Aorta (tissue), 5 donors: ENCODE measurements at regions not wholly inside any gene's neighbourhood (a gene's known extent, or its start where the extent isn't known, plus 50 kb on each side); places are given as distances from the start of the nearest gene placed in this dataset.
"Not testable (repeated sequence)": the region's sequence is repeated elsewhere in the genome, so short reads cannot be mapped to it uniquely, and the experiment has no call there.

Experiments
- ATAC-seq: fragments of 200-7000 bp; cut with Tn5 transposase; one replicate; pipeline ENCODE4 v1.9.1; 2022; ENCODE audit warnings: moderate library complexity; ENCODE audit not compliant: low FRiP score
- DNase-seq, 2 donors: peaks; one replicate each; pipeline ENCODE4 v3.0.0-alpha.2; 2020
- H3K27ac ChIP-seq, 2 donors: one replicate each; pipeline ENCODE4 v1.5.1; 2013; ENCODE audit warnings: low read length in 2 of 2, mild to moderate bottlenecking in 2 of 2, moderate library complexity in 2 of 2, control low read depth in 1 of 2, inconsistent platforms in 1 of 2, low read depth in 1 of 2
- H3K27me3 ChIP-seq, 2 donors: one replicate each; pipeline ENCODE4 v1.6.1; 2013; ENCODE audit warnings: control low read depth in 1 of 2, low read length in 1 of 2, mild to moderate bottlenecking in 1 of 2, moderate library complexity in 1 of 2; ENCODE audit not compliant: insufficient read depth in 2 of 2, control insufficient read depth in 1 of 2
- H3K36me3 ChIP-seq, 2 donors: one replicate each; pipeline ENCODE4 v1.6.1; 2013; ENCODE audit warnings: control low read depth in 1 of 2, low read length in 1 of 2, mild to moderate bottlenecking in 1 of 2; ENCODE audit not compliant: insufficient read depth in 2 of 2, control insufficient read depth in 1 of 2
- H3K4me1 ChIP-seq, 2 donors: one replicate each; pipeline ENCODE4 v1.6.1; 2013; ENCODE audit warnings: low read length in 2 of 2, control low read depth in 1 of 2, mild to moderate bottlenecking in 1 of 2, moderate library complexity in 1 of 2; ENCODE audit not compliant: insufficient read depth in 2 of 2, control insufficient read depth in 1 of 2
- H3K4me3 ChIP-seq, 2 donors: one replicate each; pipeline ENCODE4 v1.5.1; 2013; ENCODE audit warnings: low read length in 2 of 2, control low read depth in 1 of 2, mild to moderate bottlenecking in 1 of 2
- H3K9me3 ChIP-seq: one replicate; pipeline ENCODE4 v1.6.1; 2013; ENCODE audit warnings: mild to moderate bottlenecking, low read length; ENCODE audit not compliant: control insufficient read depth
- WGBS, 2 donors: extraction: QIAGEN DNeasy Blood & Tissue Kit; methylation state at CpG; one replicate each; pipeline ENCODE4 v1.1.7; 2013; 5-methylcytosine and 5-hydroxymethylcytosine counted together
- intact Hi-C, 2 donors: fragments of 100-400 bp; cut with DNase I; formaldehyde crosslinking; loops; one replicate each; pipeline versions ENCODE4 v1.14.2 to v1.15.0; 2022
- donor health status: healthy with polysubstance abuse.
- donor health status: Bipolar disorder and iron deficiency.
- donor health status: DM: no; HTN: no; CAD: no.
- donor health status: DM: no; HTN: no; CAD: no.
- donor health status: DM: yes; HTN: yes; CAD: no.

GRCh38 chr7:52159421-52159820, 842.8 kb upstream of the COBL start:
- intact Hi-C loops, result not testable (repeated sequence)

DNA sequence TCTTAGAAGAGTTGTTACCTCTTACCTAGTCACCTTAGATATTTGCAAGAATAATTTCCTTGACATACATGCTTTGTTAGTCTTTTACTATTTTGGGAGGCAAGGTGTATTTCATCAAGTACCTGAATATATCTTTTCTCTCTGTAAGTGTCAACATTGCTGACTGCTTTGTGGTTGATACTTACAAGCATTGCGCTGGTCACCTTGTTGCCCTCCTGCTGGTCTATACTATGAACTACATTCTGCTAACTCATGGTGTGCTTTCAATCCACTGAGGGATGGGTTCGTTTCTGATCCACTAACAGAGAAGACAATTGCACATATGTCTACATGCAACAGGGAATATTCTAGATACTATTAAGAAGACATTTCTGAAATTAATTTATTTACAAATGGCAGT, 837.8 kb upstream of the COBL start:
- H3K27me3 ChIP-seq, result peaks cover 0 to 1% of the 10 kb centered on the region in 2 donors
- WGBS, 2 donors, result 90 to 96% methylated on average over 2 of the region's 2 CpGs

More at GRCh38 chr7:52159421-52159820, 842.8 kb upstream of the COBL start:
- H3K27ac ChIP-seq, H3K4me3 ChIP-seq, H3K9me3 ChIP-seq, H3K27me3 ChIP-seq, DNase-seq, ATAC-seq, H3K36me3 ChIP-seq, H3K4me1 ChIP-seq: not testable (repeated sequence)
- 96 to 98% methylated on average over 17 of the region's 17 CpGs for WGBS, 2 donors

GRCh38 chr7:52151559-52151958, 835.0 kb upstream of the COBL start:
- no peak for DNase-seq
- H3K9me3 ChIP-seq, result no peaks in the 10 kb centered on the region
- intact Hi-C loops, result no loop called here
- WGBS, 2 donors, result 76 to 82% methylated on average over 1 of the region's 1 CpG
- H3K4me1 ChIP-seq, result no peaks in the 10 kb centered on the region
- H3K27me3 ChIP-seq, result peaks cover 0 to 1% of the 10 kb centered on the region in 2 donors
- no peaks in the 10 kb centered on the region for H3K36me3 ChIP-seq
- no peak for ATAC-seq
- no peak overlapping the region for H3K4me3 ChIP-seq
- H3K27ac ChIP-seq, result no peak overlapping the region

More for the DNA sequence above, 837.8 kb upstream of the COBL start:
- ATAC-seq, result no peak
- H3K9me3 ChIP-seq, result no peaks in the 10 kb centered on the region
- H3K4me1 ChIP-seq, result no peaks in the 10 kb centered on the region
- no peak overlapping the region for H3K4me3 ChIP-seq
- no peak overlapping the region for H3K27ac ChIP-seq
- DNase-seq, result no peak
- intact Hi-C loops, result no loop called here
- no peaks in the 10 kb centered on the region for H3K36me3 ChIP-seq

DNA sequence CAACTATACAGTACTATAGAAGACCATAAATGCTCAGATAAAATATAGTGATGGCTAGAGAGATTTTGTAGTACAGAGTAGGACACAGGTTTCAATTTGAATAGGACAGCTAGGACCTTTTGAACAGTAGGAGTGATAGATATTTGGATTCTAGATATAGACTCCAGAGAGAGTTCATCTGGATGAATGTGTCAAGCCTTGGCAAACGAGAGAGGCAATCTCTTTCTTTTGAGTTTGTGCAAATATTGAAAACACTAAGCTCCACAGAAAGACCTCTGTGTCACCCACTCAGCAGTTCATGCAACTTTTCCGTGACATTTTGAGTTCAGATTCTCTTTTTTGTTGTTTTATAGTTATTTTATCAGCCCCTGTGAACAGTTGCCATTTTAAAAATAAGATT, 834.3 kb upstream of the COBL start:
- 65 to 75% methylated on average over 2 of the region's 2 CpGs for WGBS, 2 donors
- Histone ChIP-seq H3K4me3 (no peak overlapping the region), H3K27me3 (peaks cover 0 to 1% of the 10 kb centered on the region in 2 donors), H3K4me1 (no peaks in the 10 kb centered on the region), H3K9me3 (no peaks in the 10 kb centered on the region), H3K36me3 (no peaks in the 10 kb centered on the region), H3K27ac (no peak overlapping the region)
- intact Hi-C loops, result no loop called here
- no peak for DNase-seq
- ATAC-seq, result no peak

- WGBS, 2 donors, result 76 to 77% methylated on average over 6 of the region's 6 CpGs
- intact Hi-C loops, result no loop called here
- H3K9me3 ChIP-seq, result no peaks in the 10 kb centered on the region
These were observed 830.4 kb upstream of the COBL start for GRCh38 chr7:52146871-52147634.

DNA sequence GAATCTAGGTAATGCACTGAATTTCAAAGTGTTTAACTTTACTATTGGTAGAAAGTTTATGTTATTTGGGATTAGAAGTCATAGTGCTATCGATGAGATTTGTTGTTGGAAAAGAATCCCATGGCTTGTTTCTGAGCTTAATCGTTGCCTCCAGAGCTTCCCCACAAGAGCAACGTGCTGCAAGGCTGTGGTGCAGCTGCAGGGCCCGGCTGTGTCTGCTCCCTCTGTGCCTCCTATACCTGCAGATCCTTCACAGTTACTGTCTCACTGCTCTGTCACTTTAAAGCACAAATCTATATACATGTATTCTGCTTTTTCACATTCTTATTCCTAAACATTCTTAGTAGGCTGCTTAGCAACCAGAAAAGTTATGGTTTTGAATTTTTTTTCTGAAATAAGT, 826.6 kb upstream of the COBL start:
- Histone ChIP-seq H3K9me3 (no peaks in the 10 kb centered on the region), H3K27me3 (no peaks in the 10 kb centered on the region), H3K36me3 (no peaks in the 10 kb centered on the region), H3K4me3 (no peak overlapping the region), H3K4me1 (no peaks in the 10 kb centered on the region), H3K27ac (no peak overlapping the region)
- intact Hi-C loops, result no loop called here
- ATAC-seq, result no peak
- DNase-seq, result no peak
- WGBS, 2 donors, result 75 to 81% methylated on average over 4 of the region's 4 CpGs

More at GRCh38 chr7:52146871-52147634, 830.4 kb upstream of the COBL start:
- Histone ChIP-seq H3K4me1 (no peaks in the 10 kb centered on the region), H3K27ac (no peak overlapping the region), H3K36me3 (no peaks in the 10 kb centered on the region), H3K4me3 (no peak overlapping the region), H3K27me3 (peaks cover 0 to 1% of the 10 kb centered on the region in 2 donors)
- ATAC-seq (no peak), DNase-seq (no peak)

DNA sequence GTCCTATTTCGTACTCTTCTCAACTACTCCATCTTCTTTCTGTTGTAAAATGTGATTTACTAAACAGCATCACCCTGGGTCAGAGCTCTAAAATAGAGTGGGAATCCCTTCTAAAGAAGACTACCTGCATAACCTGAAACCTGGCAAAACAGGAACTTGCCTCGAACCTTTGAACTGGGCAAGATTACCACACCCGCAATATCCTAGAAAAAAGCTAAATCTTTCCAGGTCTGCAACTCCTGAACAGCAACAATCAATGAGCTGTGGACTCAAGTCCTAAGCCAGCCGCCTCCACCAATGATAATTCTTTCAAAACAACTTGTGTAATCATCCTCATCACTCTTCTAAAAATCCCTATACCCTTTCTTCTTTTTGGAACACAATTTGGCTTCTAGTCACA, 824.2 kb upstream of the COBL start:
- Histone ChIP-seq H3K4me1 (no peaks in the 10 kb centered on the region), H3K27ac (no peak overlapping the region), H3K9me3 (no peaks in the 10 kb centered on the region), H3K36me3 (no peaks in the 10 kb centered on the region), H3K27me3 (no peaks in the 10 kb centered on the region), H3K4me3 (no peak overlapping the region)
- ATAC-seq (no peak), DNase-seq (no peak)
- WGBS, 2 donors, result 95 to 98% methylated on average over 4 of the region's 4 CpGs
- intact Hi-C loops, result no loop called here

- Histone ChIP-seq H3K9me3 (no peaks in the 10 kb centered on the region), H3K36me3 (no peaks in the 10 kb centered on the region), H3K4me3 (no peak overlapping the region), H3K27me3 (no peaks in the 10 kb centered on the region), H3K27ac (no peak overlapping the region), H3K4me1 (no peaks in the 10 kb centered on the region)
- intact Hi-C loops, result no loop called here
- DNase-seq, result no peak
- no peak for ATAC-seq
These were observed 818.8 kb upstream of the COBL start for GRCh38 chr7:52135403-52135802.

GRCh38 chr7:52129278-52129677, 812.7 kb upstream of the COBL start:
- Histone ChIP-seq H3K36me3 (no peaks in the 10 kb centered on the region), H3K9me3 (no peaks in the 10 kb centered on the region), H3K27ac (no peak overlapping the region), H3K4me1 (no peaks in the 10 kb centered on the region), H3K4me3 (no peak overlapping the region), H3K27me3 (no peaks in the 10 kb centered on the region)
- no peak for ATAC-seq
- DNase-seq, result no peak
- intact Hi-C loops, result no loop called here
- WGBS, 2 donors, result 83 to 84% methylated on average over 3 of the region's 3 CpGs
